K562 (cell line): ENCODE measurements at regions not wholly inside any gene's neighbourhood (a gene's known extent, or its start where the extent isn't known, plus 50 kb on each side); places are given as distances from the start of the nearest gene placed in this dataset.

Experiments used
- BDP1 ChIP-seq: IDR thresholded peaks from 3 replicates; pipeline ENCODE4 v1.6.1; 2011; ENCODE audit not compliant: insufficient read length, insufficient read depth
- EGR1 ChIP-seq: fragments of 450-650 bp; conservative IDR thresholded peaks from 2 replicates; pipeline ENCODE4 v1.6.1; 2017; ENCODE audit warnings: mild to moderate bottlenecking
- ELF1 ChIP-seq: fragments of 200-800 bp; sonication (Bioruptor generic); IDR thresholded peaks from 2 replicates; pipeline ENCODE4 v1.6.1; 2016; ENCODE audit warnings: missing genetic modification characterization, missing compliant biosample characterization
- ETS2 ChIP-seq: IDR thresholded peaks from 2 replicates; pipeline ENCODE4 v1.6.1; 2016; ENCODE audit warnings: borderline replicate concordance, missing genetic modification characterization, mild to moderate bottlenecking, moderate library complexity, missing compliant biosample characterization; ENCODE audit not compliant: poor library complexity, severe bottlenecking
- HDAC1 ChIP-seq, 2 experiments: fragments of 450-650 bp; IDR thresholded peaks; 2 replicates each; pipeline ENCODE4 v1.6.1; 2016 to 2017; ENCODE audit warnings: inconsistent platforms in 1 of 2, mild to moderate bottlenecking in 1 of 2, moderate library complexity in 1 of 2
- IRF9 ChIP-seq: fragments of 450-650 bp; IDR thresholded peaks from 2 replicates; pipeline ENCODE4 v1.6.1; 2016; ENCODE audit warnings: missing biosample characterization, missing genetic modification characterization
- L3MBTL2 ChIP-seq: fragments of 450-650 bp; IDR thresholded peaks from 2 replicates; pipeline ENCODE4 v1.6.1; 2016; ENCODE audit warnings: mild to moderate bottlenecking, moderate library complexity
- NR3C1 ChIP-seq: sonication (generic); formaldehyde crosslinking; IDR thresholded peaks from 2 replicates; pipeline ENCODE4 v1.8.1; 2022; ENCODE audit warnings: missing genetic modification reagents
- OTX1 ChIP-seq: fragments of 450-650 bp; formaldehyde crosslinking; IDR thresholded peaks from 2 replicates; pipeline ENCODE4 v1.4.0; 2022; ENCODE audit warnings: mild to moderate bottlenecking
- RUNX1 ChIP-seq: sonication (generic); IDR thresholded peaks from 2 replicates; pipeline ENCODE4 v1.6.1; 2016; ENCODE audit warnings: antibody characterized with exemption, low read depth
- SMARCA4 ChIP-seq: fragments of 450-650 bp; IDR thresholded peaks from 2 replicates; pipeline ENCODE4 v1.6.1; 2016
- TSC22D4 ChIP-seq: fragments of 450-650 bp; IDR thresholded peaks from 2 replicates; pipeline ENCODE4 v1.6.1; 2016; ENCODE audit warnings: missing genetic modification characterization, missing biosample characterization, control low read depth
- ZFP91 ChIP-seq: sonication (generic); formaldehyde crosslinking; IDR thresholded peaks from 2 replicates; pipeline ENCODE4 v1.8.0; 2022; ENCODE audit warnings: mild to moderate bottlenecking, missing genetic modification reagents
- ZNF124 ChIP-seq: sonication (generic); formaldehyde crosslinking; IDR thresholded peaks from 2 replicates; pipeline ENCODE4 v1.8.1; 2022; ENCODE audit warnings: missing genetic modification reagents
- ZNF140 ChIP-seq: fragments of 250-450 bp; sonication (Bioruptor Pico); IDR thresholded peaks from 2 replicates; pipeline ENCODE4 v1.8.0; 2021; ENCODE audit warnings: moderate library complexity, mild to moderate bottlenecking, inconsistent platforms
- ZNF224 ChIP-seq: sonication (generic); formaldehyde crosslinking; IDR thresholded peaks from 2 replicates; pipeline ENCODE4 v1.8.0; 2022; ENCODE audit warnings: mild to moderate bottlenecking, missing genetic modification reagents
- TF ChIP-seq, protein P1 (sequence below): sonication (generic); formaldehyde crosslinking; IDR thresholded peaks from 2 replicates; pipeline ENCODE4 v1.8.1; 2023; ENCODE audit warnings: mild to moderate bottlenecking, missing genetic modification reagents
- TF ChIP-seq, protein P2 (sequence below), 2 experiments: IDR thresholded peaks; 2 replicates each; pipeline ENCODE4 v1.6.1; 2011; ENCODE audit warnings: borderline replicate concordance in 1 of 2, control low read depth in 1 of 2, low read depth in 1 of 2, low read length in 1 of 2, mild to moderate bottlenecking in 1 of 2, mixed read lengths in 1 of 2, moderate library complexity in 1 of 2; ENCODE audit not compliant: insufficient read depth in 1 of 2, insufficient read length in 1 of 2, poor library complexity in 1 of 2, severe bottlenecking in 1 of 2; ENCODE audit errors: extremely low read depth in 1 of 2
- TF ChIP-seq, protein P3 (sequence below): fragments of 250-450 bp; sonication (Bioruptor Pico); IDR thresholded peaks from 2 replicates; pipeline ENCODE4 v1.8.0; 2021; ENCODE audit warnings: moderate library complexity, mild to moderate bottlenecking, inconsistent platforms

- TF ChIP-seq HDAC1 (IDR thresholded peaks at IDR 0.05) = 0 out of 4 replicates have a peak, but pooled peaks of 1 of the 2 experiments have one; percentile 40
- TF ChIP-seq, protein P1, sequence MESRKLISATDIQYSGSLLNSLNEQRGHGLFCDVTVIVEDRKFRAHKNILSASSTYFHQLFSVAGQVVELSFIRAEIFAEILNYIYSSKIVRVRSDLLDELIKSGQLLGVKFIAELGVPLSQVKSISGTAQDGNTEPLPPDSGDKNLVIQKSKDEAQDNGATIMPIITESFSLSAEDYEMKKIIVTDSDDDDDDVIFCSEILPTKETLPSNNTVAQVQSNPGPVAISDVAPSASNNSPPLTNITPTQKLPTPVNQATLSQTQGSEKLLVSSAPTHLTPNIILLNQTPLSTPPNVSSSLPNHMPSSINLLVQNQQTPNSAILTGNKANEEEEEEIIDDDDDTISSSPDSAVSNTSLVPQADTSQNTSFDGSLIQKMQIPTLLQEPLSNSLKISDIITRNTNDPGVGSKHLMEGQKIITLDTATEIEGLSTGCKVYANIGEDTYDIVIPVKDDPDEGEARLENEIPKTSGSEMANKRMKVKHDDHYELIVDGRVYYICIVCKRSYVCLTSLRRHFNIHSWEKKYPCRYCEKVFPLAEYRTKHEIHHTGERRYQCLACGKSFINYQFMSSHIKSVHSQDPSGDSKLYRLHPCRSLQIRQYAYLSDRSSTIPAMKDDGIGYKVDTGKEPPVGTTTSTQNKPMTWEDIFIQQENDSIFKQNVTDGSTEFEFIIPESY = peak; percentile 95
- TF ChIP-seq ZNF224 = no peak
- TF ChIP-seq TSC22D4 (tag) = 0 out of 2 replicates have a peak, but pooled peaks have one; percentile 36
- TF ChIP-seq BDP1 = no peak
- no peak for TF ChIP-seq IRF9
- TF ChIP-seq, protein P2, sequence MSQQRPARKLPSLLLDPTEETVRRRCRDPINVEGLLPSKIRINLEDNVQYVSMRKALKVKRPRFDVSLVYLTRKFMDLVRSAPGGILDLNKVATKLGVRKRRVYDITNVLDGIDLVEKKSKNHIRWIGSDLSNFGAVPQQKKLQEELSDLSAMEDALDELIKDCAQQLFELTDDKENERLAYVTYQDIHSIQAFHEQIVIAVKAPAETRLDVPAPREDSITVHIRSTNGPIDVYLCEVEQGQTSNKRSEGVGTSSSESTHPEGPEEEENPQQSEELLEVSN (IDR thresholded peaks at IDR 0.05; ENCODE audit: borderline replicate concordance in 1 of 2, extremely low read depth in 1 of 2, insufficient read depth in 1 of 2, insufficient read length in 1 of 2, low read depth in 1 of 2, low read length in 1 of 2, poor library complexity in 1 of 2, severe bottlenecking in 1 of 2) = peak; percentile 22 to 87
- no peak for TF ChIP-seq ZNF124
- TF ChIP-seq OTX1 (CRISPR knock-in tag) = 0 out of 2 replicates have a peak, but pooled peaks have one; percentile 54
- no peak for TF ChIP-seq ELF1 (tag)
- no peak for TF ChIP-seq ETS2
- TF ChIP-seq EGR1 = peak; percentile 84
- TF ChIP-seq NR3C1 (CRISPR knock-in tag) = no peak
- no peak for TF ChIP-seq ZFP91 (CRISPR knock-in tag)
- no peak for TF ChIP-seq SMARCA4
- no peak for TF ChIP-seq RUNX1
- TF ChIP-seq, protein P3, sequence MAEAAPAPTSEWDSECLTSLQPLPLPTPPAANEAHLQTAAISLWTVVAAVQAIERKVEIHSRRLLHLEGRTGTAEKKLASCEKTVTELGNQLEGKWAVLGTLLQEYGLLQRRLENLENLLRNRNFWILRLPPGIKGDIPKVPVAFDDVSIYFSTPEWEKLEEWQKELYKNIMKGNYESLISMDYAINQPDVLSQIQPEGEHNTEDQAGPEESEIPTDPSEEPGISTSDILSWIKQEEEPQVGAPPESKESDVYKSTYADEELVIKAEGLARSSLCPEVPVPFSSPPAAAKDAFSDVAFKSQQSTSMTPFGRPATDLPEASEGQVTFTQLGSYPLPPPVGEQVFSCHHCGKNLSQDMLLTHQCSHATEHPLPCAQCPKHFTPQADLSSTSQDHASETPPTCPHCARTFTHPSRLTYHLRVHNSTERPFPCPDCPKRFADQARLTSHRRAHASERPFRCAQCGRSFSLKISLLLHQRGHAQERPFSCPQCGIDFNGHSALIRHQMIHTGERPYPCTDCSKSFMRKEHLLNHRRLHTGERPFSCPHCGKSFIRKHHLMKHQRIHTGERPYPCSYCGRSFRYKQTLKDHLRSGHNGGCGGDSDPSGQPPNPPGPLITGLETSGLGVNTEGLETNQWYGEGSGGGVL (CRISPR knock-in tag) = no peak
- peak; percentile 76 for TF ChIP-seq L3MBTL2
- TF ChIP-seq ZNF140 (CRISPR knock-in tag) = no peak
Observed at GRCh38 chr21:33985117-33986050, 69.8 kb upstream of the ATP5PO start (continued).
